HepG2 (cell line): ENCODE measurements at regions not wholly inside any gene's neighbourhood (a gene's known extent, or its start where the extent isn't known, plus 50 kb on each side); places are given as distances from the start of the nearest gene placed in this dataset.

Experiments used
- ATAC-seq: fragments of 200-7000 bp; cut with Tn5 transposase; 3 replicates; pipeline ENCODE4 v1.9.1; 2020; ENCODE audit warnings: mild to moderate bottlenecking, moderate library complexity
- BruUV-seq: library from RNA; stranded (reverse); fragments of 400-500 nt; replicated peaks from 2 replicates; lab custom pipeline; 2021; lab: Mats Ljungman, UMichigan
- CTCF ChIA-PET: fragments of 300-600 bp; formaldehyde crosslinking; extraction: SDS; loops from one replicate; lab custom pipeline; 2021; ENCODE audit warnings: low total read pairs, inconsistent platforms, low intra/inter-chr PET ratio; lab: Yijun Ruan, JAX
- POLR2A ChIA-PET: fragments of 350-600 bp; sonication (Branson Sonifier 250); formaldehyde crosslinking; loops from one replicate; lab custom pipeline; 2020; ENCODE audit warnings: antibody characterized with exemption, inconsistent platforms; lab: Yijun Ruan, JAX
- DNase-seq: peaks from one replicate; pipeline ENCODE4 v3.0.0-alpha.2; 2015; ENCODE audit warnings: low spot score
- FAIRE-seq: peaks from 3 replicates; lab custom pipeline; 2011; peaks lifted over from hg19 to GRCh38; lab: Jason Lieb, UNC
- H2AFZ ChIP-seq: one replicate; pipeline ENCODE4 v1.6.1; 2011; ENCODE audit warnings: low read length, inconsistent platforms
- H3K27ac ChIP-seq: fragments of 300-600 bp; 3 replicates; pipeline ENCODE4 v1.8.0; 2011; ENCODE audit warnings: mixed run types, mild to moderate bottlenecking, mixed read lengths, low read length, inconsistent platforms; ENCODE audit not compliant: insufficient read depth; ENCODE audit errors: extremely low read length
- H3K27me3 ChIP-seq, 2 experiments: fragments of 200-600 bp in 1 of 2; 2 replicates in 1 of 2; 3 replicates in 1 of 2; pipeline versions ENCODE4 v1.6.0 to v1.8.0; 2011; ENCODE audit warnings: low read length in 2 of 2, mild to moderate bottlenecking in 2 of 2, moderate library complexity in 2 of 2, inconsistent platforms in 1 of 2; ENCODE audit not compliant: insufficient read depth in 2 of 2, control insufficient read depth in 1 of 2
- H3K36me3 ChIP-seq, 2 experiments: fragments of 200-600 bp in 1 of 2; replicated peaks in 1 of 2; 2 replicates in 1 of 2; 3 replicates in 1 of 2; pipeline versions ENCODE4 v1.5.1 to v1.8.0; 2011; ENCODE audit warnings: low read length in 2 of 2, inconsistent platforms in 1 of 2; ENCODE audit not compliant: insufficient read depth in 2 of 2, control insufficient read depth in 1 of 2
- H3K4me1 ChIP-seq: 2 replicates; pipeline ENCODE4 v1.5.1; 2012; ENCODE audit warnings: low read length, inconsistent platforms; ENCODE audit not compliant: insufficient read depth
- H3K4me2 ChIP-seq: 2 replicates; pipeline ENCODE4 v1.6.0; 2011; ENCODE audit warnings: low read depth, low read length, inconsistent platforms
- H3K4me3 ChIP-seq, 3 experiments: fragments of 200-600 bp in 1 of 3; sonication (generic), shearing (Covaris generic) in 1 of 3; replicated peaks in 1 of 3; 2 replicates each; pipeline ENCODE4 v1.5.1; 2011 to 2016; ENCODE audit warnings: low read length in 3 of 3, inconsistent platforms in 2 of 3, low read depth in 2 of 3, mild to moderate bottlenecking in 2 of 3, control low read depth in 1 of 3, mixed read lengths in 1 of 3; ENCODE audit not compliant: insufficient read depth in 1 of 3
- H3K79me2 ChIP-seq: one replicate; pipeline ENCODE4 v1.6.1; 2011; ENCODE audit warnings: low read length, inconsistent platforms; ENCODE audit not compliant: insufficient read depth
- H3K9ac ChIP-seq: 2 replicates; pipeline ENCODE4 v1.6.0; 2011; ENCODE audit warnings: mild to moderate bottlenecking, low read depth, low read length, inconsistent platforms; ENCODE audit not compliant: insufficient read depth
- H3K9me3 ChIP-seq: 2 replicates; pipeline ENCODE4 v1.5.1; 2012; ENCODE audit warnings: mild to moderate bottlenecking, low read length
- H4K20me1 ChIP-seq: 2 replicates; pipeline ENCODE4 v1.6.0; 2011; ENCODE audit warnings: inconsistent platforms, mild to moderate bottlenecking, low read length, moderate library complexity; ENCODE audit not compliant: insufficient read depth
- KLF11 ChIP-seq: IDR thresholded peaks from 2 replicates; pipeline ENCODE4 v1.6.1; 2016; ENCODE audit warnings: missing compliant biosample characterization
- PAXIP1 ChIP-seq: sonication (generic); formaldehyde crosslinking; conservative IDR thresholded peaks from 2 replicates; pipeline ENCODE4 v1.4.0; 2020; ENCODE audit warnings: mild to moderate bottlenecking, missing genetic modification reagents, moderate library complexity
- PHF5A ChIP-seq: IDR thresholded peaks from one replicate; pipeline ENCODE4 v1.6.1; 2018; ENCODE audit warnings: low read depth, missing genetic modification reagents; ENCODE audit not compliant: unreplicated experiment
- POLR2A ChIP-seq, 2 experiments: IDR thresholded peaks; 2 replicates each; pipeline ENCODE4 v1.6.1; 2011; ENCODE audit warnings: low read depth in 2 of 2, low read length in 2 of 2, mild to moderate bottlenecking in 1 of 2, moderate library complexity in 1 of 2; ENCODE audit not compliant: insufficient read depth in 1 of 2
- RFX1 ChIP-seq: fragments of 450-650 bp; IDR thresholded peaks from 2 replicates; pipeline ENCODE4 v1.6.1; 2017
- ZNF562 ChIP-seq: sonication (generic); formaldehyde crosslinking; IDR thresholded peaks from 2 replicates; pipeline ENCODE4 v1.8.0; 2022; ENCODE audit warnings: missing genetic modification reagents, borderline replicate concordance
- WGBS: methylation state at CpG from one replicate; pipeline ENCODE4 v1.1.6; 2017; ENCODE audit warnings: low lambda C conversion rate; 5-methylcytosine and 5-hydroxymethylcytosine counted together
- in situ Hi-C: cut with HindIII; loops from 2 replicates; pipeline ENCODE4 v1.10.0; 2017; ENCODE audit warnings: low pct_unique_long_range_greater_than_20kb; ENCODE audit not compliant: extremely low pct_ligation_motif_present
- intact Hi-C: fragments of 100-400 bp; cut with micrococcal nuclease; formaldehyde crosslinking; loops from one replicate; pipeline ENCODE4 v1.10.0; 2022; ENCODE audit not compliant: unreplicated experiment
- TF ChIP-seq, protein P1 (sequence below): sonication (generic); IDR thresholded peaks from 2 replicates; pipeline ENCODE4 v1.6.1; 2016; ENCODE audit warnings: low read depth, borderline replicate concordance

DNA sequence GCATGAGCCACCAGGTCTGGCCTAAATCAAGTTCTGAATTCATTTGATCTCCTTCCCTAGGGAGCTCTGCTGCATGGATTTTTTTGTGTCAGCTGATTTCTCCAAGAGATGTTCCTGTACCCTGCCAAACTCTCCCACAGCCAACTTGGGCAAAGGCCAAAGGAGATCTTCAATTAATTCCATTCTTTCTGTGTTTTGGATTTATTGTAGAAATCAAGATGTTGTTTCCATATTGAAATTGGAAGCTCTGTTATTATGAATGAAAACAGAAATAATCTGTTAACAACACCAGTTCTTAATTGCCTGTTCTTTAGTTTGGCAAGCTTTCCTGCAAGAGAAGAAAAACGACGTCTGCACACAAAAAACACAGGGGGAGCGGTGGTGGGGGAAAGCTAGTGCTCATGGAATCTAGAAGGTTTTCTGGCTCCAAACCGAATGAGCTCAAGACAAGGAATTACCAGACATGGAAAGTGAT, 86.5 kb upstream of the ABCC4 start:
- Histone ChIP-seq H3K4me1 (peaks cover 8% of the 10 kb centered on the region; the same call in 1 of the 2 replicates), H3K27ac (no peak overlapping the region), H3K9me3 (no peaks in the 10 kb centered on the region), H3K4me3 (no peak overlapping the region), H3K79me2 (no peaks in the 10 kb centered on the region), H3K9ac (no peak overlapping the region), H2AFZ (no peak overlapping the region), H3K27me3 (no peaks in the 10 kb centered on the region; a peak in 1 of 5 replicates), H3K36me3 (no peaks in the 10 kb centered on the region), H4K20me1 (no peaks in the 10 kb centered on the region), H3K4me2 (no peak overlapping the region)
- no peak for DNase-seq
- TF ChIP-seq KLF11, result no peak
- no peak for TF ChIP-seq PAXIP1 (CRISPR knock-in tag)
- TF ChIP-seq RFX1, result no peak
- no peak for TF ChIP-seq PHF5A (CRISPR knock-in tag)
- TF ChIP-seq POLR2A (IDR thresholded peaks at IDR 0.05; ENCODE audit: insufficient read depth in 1 of 2, low read depth in 2 of 2, low read length in 2 of 2), result no peak
- TF ChIP-seq, protein P1, sequence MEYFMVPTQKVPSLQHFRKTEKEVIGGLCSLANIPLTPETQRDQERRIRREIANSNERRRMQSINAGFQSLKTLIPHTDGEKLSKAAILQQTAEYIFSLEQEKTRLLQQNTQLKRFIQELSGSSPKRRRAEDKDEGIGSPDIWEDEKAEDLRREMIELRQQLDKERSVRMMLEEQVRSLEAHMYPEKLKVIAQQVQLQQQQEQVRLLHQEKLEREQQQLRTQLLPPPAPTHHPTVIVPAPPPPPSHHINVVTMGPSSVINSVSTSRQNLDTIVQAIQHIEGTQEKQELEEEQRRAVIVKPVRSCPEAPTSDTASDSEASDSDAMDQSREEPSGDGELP, result no peak
- TF ChIP-seq ZNF562 (CRISPR knock-in tag), result no peak
- intact Hi-C loops, result no loop called here
- no peak for FAIRE-seq
- ChIA-PET CTCF (no interaction called here), POLR2A (no interaction called here)
- BruUV-seq, result no TSS peak
- 48% methylated on average over 4 of the region's 4 CpGs for WGBS
- ATAC-seq, result no peak
- in situ Hi-C loops, result no loop called here
